KOPT-K1 (cell line): ENCODE measurements at regions not wholly inside any gene's neighbourhood (a gene's known extent, or its start where the extent isn't known, plus 50 kb on each side); places are given as distances from the start of the nearest gene placed in this dataset.
"Not testable (repeated sequence)": the region's sequence is repeated elsewhere in the genome, so short reads cannot be mapped to it uniquely, and the experiment has no call there.

ENCODE experiments used
- H3K27ac ChIP-seq: fragments of 200-600 bp; sonication (generic); 2 replicates; pipeline ENCODE4 v1.5.1; 2016; ENCODE audit warnings: antibody characterized with exemption, mild to moderate bottlenecking, low read depth, low read length; ENCODE audit not compliant: poor library complexity, severe bottlenecking
- H3K36me3 ChIP-seq: fragments of 200-600 bp; sonication (generic); 2 replicates; pipeline ENCODE4 v1.5.1; 2017; ENCODE audit warnings: antibody characterized with exemption, mild to moderate bottlenecking, low read length, moderate library complexity; ENCODE audit not compliant: insufficient read depth
- H3K9me3 ChIP-seq: fragments of 200-600 bp; sonication (generic); 2 replicates; pipeline ENCODE4 v1.5.1; 2017; ENCODE audit warnings: antibody characterized with exemption, low read length, mild to moderate bottlenecking; ENCODE audit not compliant: insufficient read depth, poor library complexity, severe bottlenecking

GRCh38 chr1:194931166-194931565 lies 1677.1 kb downstream of the KCNT2 start:
- Histone ChIP-seq H3K9me3 (peaks cover 14% of the 10 kb centered on the region), H3K36me3 (no peaks in the 10 kb centered on the region), H3K27ac (no peak overlapping the region)

GRCh38 chr1:194930132-194930531 lies 1678.1 kb downstream of the KCNT2 start:
- no peaks in the 10 kb centered on the region for H3K36me3 ChIP-seq

GRCh38 chr1:194929357-194929756 lies 1678.9 kb downstream of the KCNT2 start:
- no peaks in the 10 kb centered on the region for H3K9me3 ChIP-seq
- no peak overlapping the region for H3K27ac ChIP-seq

More at GRCh38 chr1:194930132-194930531, 1678.1 kb downstream of the KCNT2 start:
- peaks cover 5% of the 10 kb centered on the region for H3K9me3 ChIP-seq
- H3K27ac ChIP-seq: no peak overlapping the region

GRCh38 chr1:194919146-194919545 lies 1689.1 kb downstream of the KCNT2 start:
- Histone ChIP-seq H3K9me3 (no peaks in the 10 kb centered on the region), H3K27ac (no peak overlapping the region), H3K36me3 (no peaks in the 10 kb centered on the region)

More at GRCh38 chr1:194929357-194929756, 1678.9 kb downstream of the KCNT2 start:
- H3K36me3 ChIP-seq: no peaks in the 10 kb centered on the region

- Histone ChIP-seq H3K36me3 (no peaks in the 10 kb centered on the region), H3K9me3 (no peaks in the 10 kb centered on the region), H3K27ac (no peak overlapping the region)
Observed at GRCh38 chr1:194917769-194918168, 1690.5 kb downstream of the KCNT2 start.

- no peaks in the 10 kb centered on the region for H3K9me3 ChIP-seq
Observed at GRCh38 chr1:194908643-194909042, 1699.6 kb downstream of the KCNT2 start.

GRCh38 chr1:194903524-194903923 lies 1704.7 kb downstream of the KCNT2 start:
- no peaks in the 10 kb centered on the region for H3K9me3 ChIP-seq
- H3K27ac ChIP-seq: no peak overlapping the region
- H3K36me3 ChIP-seq: no peaks in the 10 kb centered on the region

More at GRCh38 chr1:194908643-194909042, 1699.6 kb downstream of the KCNT2 start:
- Histone ChIP-seq H3K36me3 (no peaks in the 10 kb centered on the region), H3K27ac (no peak overlapping the region)

- Histone ChIP-seq H3K27ac (no peak overlapping the region), H3K36me3 (no peaks in the 10 kb centered on the region), H3K9me3 (peaks cover 17% of the 10 kb centered on the region)
Observed at GRCh38 chr1:194889310-194889709, 1702.9 kb upstream of the B3GALT2 start.

- H3K27ac ChIP-seq: no peak overlapping the region
- H3K9me3 ChIP-seq: no peaks in the 10 kb centered on the region
- H3K36me3 ChIP-seq: no peaks in the 10 kb centered on the region
Observed at GRCh38 chr1:194870860-194871259, 1684.4 kb upstream of the B3GALT2 start.

- Histone ChIP-seq H3K36me3 (no peaks in the 10 kb centered on the region), H3K27ac (no peak overlapping the region), H3K9me3 (peaks cover 4% of the 10 kb centered on the region)
Observed at GRCh38 chr1:194866153-194866552, 1679.7 kb upstream of the B3GALT2 start.

GRCh38 chr1:194865383-194865782 lies 1679.0 kb upstream of the B3GALT2 start:
- Histone ChIP-seq H3K9me3 (peaks cover 4% of the 10 kb centered on the region), H3K27ac (no peak overlapping the region), H3K36me3 (no peaks in the 10 kb centered on the region)

- Histone ChIP-seq H3K36me3 (no peaks in the 10 kb centered on the region), H3K27ac (no peak overlapping the region), H3K9me3 (peaks cover 4% of the 10 kb centered on the region)
Observed at GRCh38 chr1:194862129-194862528, 1675.7 kb upstream of the B3GALT2 start.

- H3K36me3 ChIP-seq: no peaks in the 10 kb centered on the region
- H3K9me3 ChIP-seq: peaks cover 4% of the 10 kb centered on the region
- no peak overlapping the region for H3K27ac ChIP-seq
Observed at GRCh38 chr1:194860248-194861201, 1674.1 kb upstream of the B3GALT2 start.

- H3K9me3 ChIP-seq, H3K36me3 ChIP-seq, H3K27ac ChIP-seq: not testable (repeated sequence)
Observed at GRCh38 chr1:194859481-194860154, 1673.2 kb upstream of the B3GALT2 start.

GRCh38 chr1:194858811-194859480 lies 1672.5 kb upstream of the B3GALT2 start:
- H3K36me3 ChIP-seq, H3K27ac ChIP-seq, H3K9me3 ChIP-seq: not testable (repeated sequence)
